T-cell (primary cell): ENCODE measurements at regions not wholly inside any gene's neighbourhood (a gene's known extent, or its start where the extent isn't known, plus 50 kb on each side); places are given as distances from the start of the nearest gene placed in this dataset.

Source experiments
- ATAC-seq, 4 experiments: fragments of 200-7000 bp in 3 of 4; fragments of 150-1000 bp in 1 of 4; cut with Tn5 transposase; replicated peaks in 1 of 4; 1 replicate in 3 of 4; 2 replicates in 1 of 4; pipeline ENCODE4 v1.10.0; 2021; ENCODE audit warnings: moderate library complexity in 3 of 4, mild to moderate bottlenecking in 2 of 4, moderate number of reproducible peaks in 1 of 4
- CTCF ChIA-PET, 2 donors: fragments of 300-600 bp; sonication (Branson Sonifier 250); formaldehyde crosslinking; loops; one replicate each; lab custom pipeline; 2022; ENCODE audit warnings: antibody characterized with exemption in 2 of 2; lab: Charles Lee
- POLR2A ChIA-PET, 2 donors: fragments of 300-600 bp; sonication (Branson Sonifier 250); formaldehyde crosslinking; loops; one replicate each; lab custom pipeline; 2022; ENCODE audit warnings: antibody characterized with exemption in 2 of 2; lab: Charles Lee
- DNase-seq, 35 experiments: peaks; one replicate each; pipeline versions ENCODE4 v3.0.0 to v3.0.0-alpha.2; 2013 to 2023
- H3K27ac ChIP-seq: one replicate; pipeline ENCODE4 v1.5.1; 2013; ENCODE audit warnings: low read length
- H3K27me3 ChIP-seq, 2 experiments: replicated peaks in 1 of 2; 1 replicate in 1 of 2; 2 replicates in 1 of 2; pipeline versions ENCODE4 v1.6.1 to v1.7.0; 2013; ENCODE audit warnings: low read length in 1 of 2, mixed read lengths in 1 of 2; ENCODE audit not compliant: control insufficient read depth in 2 of 2, insufficient read depth in 2 of 2; ENCODE audit errors: extremely low read depth in 1 of 2
- H3K36me3 ChIP-seq, 2 donors: 1 replicate in 1 of 2; 2 replicates in 1 of 2; pipeline versions ENCODE4 v1.6.1 to v1.7.0; 2013; ENCODE audit warnings: low read length in 1 of 2; ENCODE audit not compliant: control insufficient read depth in 2 of 2, insufficient read depth in 1 of 2; ENCODE audit errors: extremely low read depth in 1 of 2
- H3K4me1 ChIP-seq, 2 experiments: 1 replicate in 1 of 2; 2 replicates in 1 of 2; pipeline versions ENCODE4 v1.6.1 to v1.7.0; 2013; ENCODE audit warnings: low read length in 2 of 2, mixed read lengths in 1 of 2; ENCODE audit not compliant: insufficient read depth in 2 of 2, control insufficient read depth in 1 of 2; ENCODE audit errors: extremely low read depth in 1 of 2
- H3K4me3 ChIP-seq, 2 donors: 1 replicate in 1 of 2; 2 replicates in 1 of 2; pipeline versions ENCODE4 v1.5.1 to v1.7.0; 2013; ENCODE audit warnings: mild to moderate bottlenecking in 2 of 2, low read length in 1 of 2, moderate library complexity in 1 of 2; ENCODE audit not compliant: control insufficient read depth in 1 of 2; ENCODE audit errors: extremely low read depth in 1 of 2
- H3K9me3 ChIP-seq: 2 replicates; pipeline ENCODE4 v1.7.0; 2013
- H3K27ac Mint-ChIP-seq, 2 donors: one replicate each; pipeline ENCODE4 v1.8.0; 2020 to 2021; ENCODE audit warnings: mild to moderate bottlenecking in 2 of 2, mixed read lengths in 2 of 2
- H3K27me3 Mint-ChIP-seq, 2 donors: one replicate each; pipeline ENCODE4 v1.8.0; 2021 to 2022; ENCODE audit warnings: mixed read lengths in 2 of 2
- H3K36me3 Mint-ChIP-seq: one replicate; pipeline ENCODE4 v1.8.0; 2021; ENCODE audit warnings: mixed read lengths
- H3K4me1 Mint-ChIP-seq, 3 donors: one replicate each; pipeline ENCODE4 v1.8.0; 2020 to 2022; ENCODE audit warnings: mixed read lengths in 3 of 3, mild to moderate bottlenecking in 1 of 3
- H3K4me3 Mint-ChIP-seq, 3 donors: one replicate each; pipeline ENCODE4 v1.8.0; 2020 to 2022; ENCODE audit warnings: mild to moderate bottlenecking in 3 of 3, mixed read lengths in 3 of 3, moderate library complexity in 3 of 3
- H3K9me3 Mint-ChIP-seq, 3 donors: one replicate each; pipeline ENCODE4 v1.8.0; 2020 to 2022; ENCODE audit warnings: mixed read lengths in 3 of 3
- WGBS: methylation state at CpG from one replicate; pipeline ENCODE4 v1.1.5; 2013; ENCODE audit warnings: missing lambda C conversion rate; ENCODE audit not compliant: insufficient coverage; 5-methylcytosine and 5-hydroxymethylcytosine counted together

- Mint-ChIP-seq H3K27ac (no peak overlapping the region), H3K4me1 (no peaks in the 10 kb centered on the region), H3K27me3 (peaks cover 0 to 5% of the 10 kb centered on the region in 2 donors), H3K4me3 (no peak overlapping the region), H3K9me3 (no peaks in the 10 kb centered on the region), H3K36me3 (no peaks in the 10 kb centered on the region)
- ChIA-PET POLR2A (no interaction called here), CTCF (interaction anchor here (0.6 to 1.0 kb wide), 2 partner anchors 8 to 91 kb away, joined by 3 read pairs; no protein-coding TSS in a partner anchor)
- no peak for ATAC-seq
- H3K27me3 ChIP-seq: no peaks in the 10 kb centered on the region
- no peak overlapping the region for H3K4me3 ChIP-seq
- no peak overlapping the region for H3K27ac ChIP-seq
- no CpG with 5 or more reads among the region's 5 CpGs for WGBS
- no peaks in the 10 kb centered on the region for H3K4me1 ChIP-seq
- H3K36me3 ChIP-seq: no peaks in the 10 kb centered on the region
- H3K9me3 ChIP-seq: no peaks in the 10 kb centered on the region
- DNase-seq: no peak
Measured at GRCh38 chrX:10714531-10714930, 94.1 kb upstream of the MID1 start.

GRCh38 chrX:10722851-10723250 is 102.5 kb upstream of the MID1 start:
- Mint-ChIP-seq H3K27ac (no peak overlapping the region), H3K27me3 (peaks cover 0 to 6% of the 10 kb centered on the region in 2 donors), H3K36me3 (no peaks in the 10 kb centered on the region), H3K9me3 (no peaks in the 10 kb centered on the region), H3K4me1 (no peaks in the 10 kb centered on the region), H3K4me3 (no peak overlapping the region)
- ATAC-seq (no peak), DNase-seq (peak in 13 of 35 experiments; percentile 0 to 38 (median 8))
- Histone ChIP-seq H3K4me1 (no peaks in the 10 kb centered on the region), H3K4me3 (no peak overlapping the region), H3K27me3 (no peaks in the 10 kb centered on the region), H3K27ac (no peak overlapping the region), H3K36me3 (no peaks in the 10 kb centered on the region), H3K9me3 (no peaks in the 10 kb centered on the region)
- WGBS: no CpG with 5 or more reads among the region's 4 CpGs
- ChIA-PET POLR2A (interaction anchor here in 1 of 2 donors (0.5 kb wide), 1 partner anchor 330 kb away, joined by 7 read pairs; no protein-coding TSS in a partner anchor), CTCF (interaction anchor here (0.9 to 2.7 kb wide), 3 partner anchors 9 to 533 kb away, joined by 3 to 13 read pairs (median 7); no protein-coding TSS in a partner anchor)

- Histone ChIP-seq H3K36me3 (no peaks in the 10 kb centered on the region), H3K27ac (no peak overlapping the region), H3K4me1 (no peaks in the 10 kb centered on the region), H3K27me3 (no peaks in the 10 kb centered on the region), H3K9me3 (no peaks in the 10 kb centered on the region), H3K4me3 (no peak overlapping the region)
- POLR2A ChIA-PET: no interaction called here
- DNase-seq: no peak
- WGBS: no CpG with 5 or more reads among the region's 3 CpGs
- Mint-ChIP-seq H3K27me3 (peaks cover 0 to 11% of the 10 kb centered on the region in 2 donors), H3K27ac (no peak overlapping the region), H3K36me3 (no peaks in the 10 kb centered on the region), H3K9me3 (no peaks in the 10 kb centered on the region), H3K4me3 (no peak overlapping the region), H3K4me1 (no peaks in the 10 kb centered on the region)
- CTCF ChIA-PET: interaction anchor here (0.9 to 1.5 kb wide), 2 partner anchors 535 kb away, joined by 4 to 6 read pairs; no protein-coding TSS in a partner anchor
- ATAC-seq: no peak
Measured at GRCh38 chrX:10725071-10725470, 104.7 kb upstream of the MID1 start.

GRCh38 chrX:10726647-10727046 is 106.3 kb upstream of the MID1 start:
- CTCF ChIA-PET: no interaction called here
- Histone ChIP-seq H3K27ac (no peak overlapping the region), H3K36me3 (no peaks in the 10 kb centered on the region), H3K4me1 (no peaks in the 10 kb centered on the region), H3K4me3 (no peak overlapping the region), H3K9me3 (no peaks in the 10 kb centered on the region), H3K27me3 (no peaks in the 10 kb centered on the region)
- Mint-ChIP-seq H3K4me1 (no peaks in the 10 kb centered on the region), H3K36me3 (no peaks in the 10 kb centered on the region), H3K27ac (no peak overlapping the region), H3K9me3 (no peaks in the 10 kb centered on the region), H3K4me3 (no peak overlapping the region), H3K27me3 (peaks cover 0 to 11% of the 10 kb centered on the region in 2 donors)
- POLR2A ChIA-PET: no interaction called here
- DNase-seq: no peak
- ATAC-seq: no peak
- no CpG with 5 or more reads among the region's 3 CpGs for WGBS

GRCh38 chrX:10728806-10729389 is 108.5 kb upstream of the MID1 start:
- Histone ChIP-seq H3K4me1 (no peaks in the 10 kb centered on the region), H3K9me3 (no peaks in the 10 kb centered on the region), H3K36me3 (no peaks in the 10 kb centered on the region), H3K4me3 (no peak overlapping the region), H3K27ac (no peak overlapping the region), H3K27me3 (no peaks in the 10 kb centered on the region)
- CTCF ChIA-PET: no interaction called here
- POLR2A ChIA-PET: no interaction called here
- Mint-ChIP-seq H3K9me3 (no peaks in the 10 kb centered on the region), H3K27ac (no peak overlapping the region), H3K36me3 (no peaks in the 10 kb centered on the region), H3K4me3 (no peak overlapping the region), H3K27me3 (peaks cover 0 to 11% of the 10 kb centered on the region in 2 donors), H3K4me1 (no peaks in the 10 kb centered on the region)
- 67% methylated on average over 2 of the region's 12 CpGs for WGBS
- no peak for ATAC-seq
- DNase-seq: no peak

GRCh38 chrX:10739426-10739825 is 119.0 kb upstream of the MID1 start:
- H3K36me3 Mint-ChIP-seq: no peaks in the 10 kb centered on the region
- H3K4me1 Mint-ChIP-seq: no peaks in the 10 kb centered on the region
- no peaks in the 10 kb centered on the region for H3K9me3 Mint-ChIP-seq
- no peaks in the 10 kb centered on the region for H3K27me3 ChIP-seq
- ATAC-seq: no peak
- DNase-seq: no peak
- H3K36me3 ChIP-seq: no peaks in the 10 kb centered on the region
- no peak overlapping the region for H3K4me3 ChIP-seq
- H3K27me3 Mint-ChIP-seq: peaks cover 0 to 13% of the 10 kb centered on the region in 2 donors
- CTCF ChIA-PET: no interaction called here
- H3K27ac ChIP-seq: no peak overlapping the region
- H3K4me1 ChIP-seq: no peaks in the 10 kb centered on the region
- H3K9me3 ChIP-seq: no peaks in the 10 kb centered on the region
- H3K27ac Mint-ChIP-seq: no peak overlapping the region
- no CpG with 5 or more reads among the region's 1 CpG for WGBS
- POLR2A ChIA-PET: no interaction called here
- no peak overlapping the region for H3K4me3 Mint-ChIP-seq
